ENCODE measurements at regions not wholly inside any gene's neighbourhood (a gene's known extent, or its start where the extent isn't known, plus 50 kb on each side); places are given as distances from the start of the nearest gene placed in this dataset.

DNA sequence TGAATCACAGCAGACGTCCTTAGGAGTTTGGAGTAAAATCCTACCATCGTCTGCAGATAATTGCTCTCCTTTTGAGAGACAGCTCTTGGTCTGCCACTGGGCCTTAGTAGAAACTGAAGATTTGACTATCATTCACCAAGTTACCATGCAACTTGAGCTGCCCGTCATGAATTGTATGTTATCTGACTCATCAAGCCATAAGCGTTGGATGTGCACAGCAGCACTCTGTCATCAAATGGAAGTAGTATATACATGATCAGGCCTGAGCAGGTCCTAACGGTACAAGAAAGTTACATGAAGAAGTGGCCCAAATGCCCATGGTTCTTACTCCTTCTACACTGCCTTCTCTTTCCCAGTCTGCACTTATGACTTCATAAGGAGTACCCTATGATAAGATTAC lies 317.8 kb downstream of the GPATCH2 start:
- H3K27me3 ChIP-seq (ENCODE audit: control insufficient read depth, insufficient read depth, low read length): no peaks in the 10 kb centered on the region
- no CpG with 5 or more reads among the region's 5 CpGs for WGBS (ENCODE audit: insufficient coverage, insufficient read length)
- no peak for DNase-seq (ENCODE audit: low read depth, low spot score)
- H3K9me3 ChIP-seq (ENCODE audit: control insufficient read depth, insufficient read depth, low read length): no peaks in the 10 kb centered on the region
- H3K27ac ChIP-seq (ENCODE audit: low read length): no peak overlapping the region
- H3K36me3 ChIP-seq (ENCODE audit: control insufficient read depth, insufficient read depth, low read length): no peaks in the 10 kb centered on the region
- no peak overlapping the region for H3K4me3 ChIP-seq (ENCODE audit: low read length)
- H3K4me1 ChIP-seq (ENCODE audit: control insufficient read depth, insufficient read depth, low read length): peaks cover 2% of the 10 kb centered on the region; the same call in 1 of the 2 replicates

DNA sequence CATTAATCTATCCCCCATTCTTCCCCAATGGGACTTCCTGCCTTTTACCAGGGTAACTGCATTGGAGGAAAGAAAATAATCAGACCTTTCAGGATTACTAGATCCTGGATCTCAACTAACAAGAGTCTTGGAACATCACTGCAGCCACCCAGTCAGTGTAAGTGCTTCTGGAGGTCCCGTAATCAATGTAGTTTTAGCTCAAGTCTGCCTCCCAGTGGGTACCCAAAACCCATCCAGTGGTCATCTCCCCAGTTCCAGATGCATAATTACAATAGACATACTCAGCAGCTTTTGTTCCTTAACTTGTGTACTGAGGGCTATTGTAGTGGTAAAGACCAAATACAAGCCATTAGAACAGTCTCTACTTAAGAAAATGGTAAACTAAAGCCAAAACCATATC lies 319.1 kb downstream of the GPATCH2 start:
- Histone ChIP-seq H3K36me3 (ENCODE audit: control insufficient read depth, insufficient read depth, low read length) (no peaks in the 10 kb centered on the region), H3K27me3 (ENCODE audit: control insufficient read depth, insufficient read depth, low read length) (no peaks in the 10 kb centered on the region), H3K4me1 (ENCODE audit: control insufficient read depth, insufficient read depth, low read length) (peaks cover 2% of the 10 kb centered on the region; the same call in 1 of the 2 replicates), H3K27ac (ENCODE audit: low read length) (no peak overlapping the region), H3K4me3 (ENCODE audit: low read length) (no peak overlapping the region), H3K9me3 (ENCODE audit: control insufficient read depth, insufficient read depth, low read length) (no peaks in the 10 kb centered on the region)
- whole genome bisulfite sequencing (ENCODE audit: insufficient coverage, insufficient read length): no CpG with 5 or more reads among the region's 1 CpG
- peak; percentile 18 for DNase-seq (ENCODE audit: low read depth, low spot score)

DNA sequence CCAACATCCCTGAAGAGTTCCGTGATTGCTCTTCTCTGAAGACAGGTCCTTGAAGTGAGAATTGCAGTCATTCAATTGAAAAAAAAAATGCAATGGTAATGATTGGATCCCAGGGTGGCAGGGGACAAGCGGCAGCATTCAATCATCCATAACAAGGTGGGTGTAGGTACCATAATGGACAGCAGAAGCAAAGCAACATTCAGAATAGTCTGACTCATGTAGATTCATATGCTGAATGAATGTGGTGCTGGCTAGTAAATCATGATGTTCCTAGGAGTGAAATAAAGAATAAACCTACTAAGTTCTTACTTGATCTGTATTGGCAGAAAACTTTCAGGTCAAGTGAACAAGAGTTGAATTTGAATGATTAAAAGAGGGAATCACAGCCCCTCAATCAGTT lies 319.6 kb downstream of the GPATCH2 start:
- no peak overlapping the region for H3K27ac ChIP-seq (ENCODE audit: low read length)
- no peaks in the 10 kb centered on the region for H3K27me3 ChIP-seq (ENCODE audit: control insufficient read depth, insufficient read depth, low read length)
- H3K9me3 ChIP-seq (ENCODE audit: control insufficient read depth, insufficient read depth, low read length): no peaks in the 10 kb centered on the region
- H3K36me3 ChIP-seq (ENCODE audit: control insufficient read depth, insufficient read depth, low read length): no peaks in the 10 kb centered on the region
- no peak overlapping the region for H3K4me3 ChIP-seq (ENCODE audit: low read length)
- H3K4me1 ChIP-seq (ENCODE audit: control insufficient read depth, insufficient read depth, low read length): peaks cover 2% of the 10 kb centered on the region; the same call in 1 of the 2 replicates
- WGBS (ENCODE audit: insufficient coverage, insufficient read length): no CpG with 5 or more reads among the region's 2 CpGs
- no peak for DNase-seq (ENCODE audit: low read depth, low spot score)

DNA sequence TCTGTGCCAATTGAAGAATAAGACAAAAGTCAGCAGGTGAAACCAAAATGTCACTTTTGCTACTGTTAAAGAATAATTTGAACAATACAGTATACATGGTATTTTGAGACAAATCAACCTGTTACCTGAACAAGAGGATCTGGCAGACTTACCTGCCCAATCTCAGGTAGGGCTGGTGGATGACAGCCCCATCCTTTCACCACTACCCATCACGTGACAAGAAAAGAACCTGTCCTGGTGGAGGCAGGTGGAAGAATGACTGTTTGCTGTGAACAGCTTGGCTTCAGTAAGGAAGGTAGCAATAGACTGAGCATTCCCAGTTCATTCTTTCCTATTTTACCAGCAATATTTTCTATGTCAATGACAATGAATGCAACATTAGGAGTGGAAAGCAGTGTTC lies 349.6 kb downstream of the GPATCH2 start:
- H3K4me3 ChIP-seq (ENCODE audit: low read length): no peak overlapping the region
- no peaks in the 10 kb centered on the region for H3K4me1 ChIP-seq (ENCODE audit: control insufficient read depth, insufficient read depth, low read length)
- no peak overlapping the region for H3K27ac ChIP-seq (ENCODE audit: low read length)
- no CpG with 5 or more reads among the region's 1 CpG for WGBS (ENCODE audit: insufficient coverage, insufficient read length)
- H3K9me3 ChIP-seq (ENCODE audit: control insufficient read depth, insufficient read depth, low read length): no peaks in the 10 kb centered on the region
- no peak for DNase-seq (ENCODE audit: low read depth, low spot score)
- no peaks in the 10 kb centered on the region for H3K36me3 ChIP-seq (ENCODE audit: control insufficient read depth, insufficient read depth, low read length)
- H3K27me3 ChIP-seq (ENCODE audit: control insufficient read depth, insufficient read depth, low read length): no peaks in the 10 kb centered on the region

DNA sequence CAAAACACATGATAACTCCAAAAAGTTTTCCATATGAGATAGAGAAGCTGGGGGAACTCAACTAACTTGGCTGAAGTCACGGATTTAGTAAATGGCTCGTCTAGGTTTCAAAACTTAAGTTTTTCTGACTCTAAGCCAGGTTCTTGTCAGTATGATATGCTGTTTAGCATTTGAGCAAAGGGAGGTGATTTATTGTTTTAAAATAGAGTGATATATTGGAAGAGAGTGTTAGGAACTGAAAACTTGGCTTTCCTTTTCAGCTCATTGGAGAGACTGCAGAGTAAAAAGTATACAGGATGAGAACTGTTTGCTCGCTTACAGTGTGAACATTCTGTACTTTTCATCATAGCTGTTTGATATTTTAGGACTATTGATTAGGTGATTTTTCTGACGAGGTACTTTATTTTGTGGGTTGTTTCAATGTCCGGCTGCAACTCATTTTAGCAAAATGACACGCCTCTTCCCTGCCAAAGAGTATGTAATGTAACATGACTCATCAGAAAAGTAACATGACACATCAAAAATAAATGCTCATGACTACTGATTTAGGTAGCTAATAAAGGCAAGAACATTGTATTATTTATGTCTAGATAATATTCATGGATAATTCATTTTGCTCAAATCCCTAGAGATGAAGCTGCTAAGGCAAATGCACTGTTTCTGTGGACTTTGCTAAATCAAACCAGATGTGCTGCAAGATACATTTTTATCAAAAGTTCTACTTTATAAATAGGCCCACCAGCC lies 355.1 kb downstream of the GPATCH2 start:
- Histone ChIP-seq H3K4me3 (ENCODE audit: low read length) (no peak overlapping the region), H3K27me3 (ENCODE audit: control insufficient read depth, insufficient read depth, low read length) (no peaks in the 10 kb centered on the region), H3K4me1 (ENCODE audit: control insufficient read depth, insufficient read depth, low read length) (no peaks in the 10 kb centered on the region), H3K27ac (ENCODE audit: low read length) (no peak overlapping the region), H3K36me3 (ENCODE audit: control insufficient read depth, insufficient read depth, low read length) (no peaks in the 10 kb centered on the region), H3K9me3 (ENCODE audit: control insufficient read depth, insufficient read depth, low read length) (no peaks in the 10 kb centered on the region)
- DNase-seq (ENCODE audit: low read depth, low spot score): no peak
- WGBS (ENCODE audit: insufficient coverage, insufficient read length): no CpG with 5 or more reads among the region's 6 CpGs

DNA sequence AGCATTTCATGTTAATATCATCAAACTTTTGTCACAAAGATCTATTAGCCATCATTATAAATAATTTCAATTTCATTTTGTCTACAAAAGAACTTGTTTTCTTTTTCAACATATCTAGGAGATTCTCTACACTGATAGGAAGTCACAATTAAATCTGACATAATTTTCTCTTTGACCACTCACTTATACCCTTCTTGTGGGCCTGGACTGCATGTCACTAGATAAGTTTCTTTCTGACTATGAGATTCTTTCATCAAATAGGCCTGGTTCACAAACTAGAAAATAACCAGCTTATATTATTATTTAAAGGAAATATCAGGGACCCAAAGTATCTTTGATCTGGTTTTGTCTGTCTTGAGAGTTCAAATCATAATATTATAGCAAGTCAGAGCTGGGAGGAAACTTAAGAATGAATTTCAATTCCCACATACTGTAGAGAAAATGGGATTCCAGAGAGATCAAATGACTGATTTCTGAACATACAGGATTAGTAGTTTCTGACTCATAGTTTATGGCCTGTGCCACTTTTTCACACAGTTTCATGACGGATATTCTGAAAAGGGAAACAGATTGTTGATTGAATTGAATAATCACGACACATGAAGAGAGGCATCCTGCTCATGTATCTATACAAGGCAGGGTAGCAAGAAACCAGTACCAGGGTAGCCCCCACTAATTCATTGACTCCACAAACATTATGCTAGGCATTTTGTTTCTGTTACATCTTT lies 355.8 kb downstream of the GPATCH2 start:
- no CpG with 5 or more reads among the region's 2 CpGs for WGBS (ENCODE audit: insufficient coverage, insufficient read length)

DNA sequence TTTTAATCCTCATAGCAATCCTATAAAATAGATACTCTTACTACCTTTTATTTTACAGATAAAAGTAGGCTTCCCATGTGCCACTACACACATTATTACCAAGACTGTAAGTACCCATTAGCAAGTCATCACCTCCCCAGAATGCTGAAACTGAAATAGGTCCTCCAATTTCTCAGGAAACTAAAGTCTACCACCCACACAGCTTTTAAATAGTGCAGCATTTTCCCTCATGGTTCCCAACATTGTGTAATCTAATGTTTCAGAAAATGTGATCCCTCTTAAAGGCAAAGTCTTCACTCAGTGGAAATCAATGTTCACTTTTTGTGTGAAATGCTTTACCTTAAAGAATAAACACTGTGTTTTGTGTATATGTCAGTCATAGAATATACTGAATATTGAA lies 356.5 kb downstream of the GPATCH2 start:
- H3K4me3 ChIP-seq (ENCODE audit: low read length): no peak overlapping the region
- H3K27me3 ChIP-seq (ENCODE audit: control insufficient read depth, insufficient read depth, low read length): no peaks in the 10 kb centered on the region
- no peaks in the 10 kb centered on the region for H3K9me3 ChIP-seq (ENCODE audit: control insufficient read depth, insufficient read depth, low read length)
- H3K36me3 ChIP-seq (ENCODE audit: control insufficient read depth, insufficient read depth, low read length): no peaks in the 10 kb centered on the region
- H3K27ac ChIP-seq (ENCODE audit: low read length): no peak overlapping the region
- no peak for DNase-seq (ENCODE audit: low read depth, low spot score)
- 0 out of 2 replicates have a peak, but pooled peaks cover 1% of the 10 kb centered on the region for H3K4me1 ChIP-seq (ENCODE audit: control insufficient read depth, insufficient read depth, low read length)

More for the DNA sequence above, 355.8 kb downstream of the GPATCH2 start:
- Histone ChIP-seq H3K27ac (ENCODE audit: low read length) (no peak overlapping the region), H3K4me3 (ENCODE audit: low read length) (no peak overlapping the region), H3K36me3 (ENCODE audit: control insufficient read depth, insufficient read depth, low read length) (no peaks in the 10 kb centered on the region), H3K4me1 (ENCODE audit: control insufficient read depth, insufficient read depth, low read length) (no peaks in the 10 kb centered on the region), H3K27me3 (ENCODE audit: control insufficient read depth, insufficient read depth, low read length) (no peaks in the 10 kb centered on the region), H3K9me3 (ENCODE audit: control insufficient read depth, insufficient read depth, low read length) (no peaks in the 10 kb centered on the region)
- no peak for DNase-seq (ENCODE audit: low read depth, low spot score)

DNA sequence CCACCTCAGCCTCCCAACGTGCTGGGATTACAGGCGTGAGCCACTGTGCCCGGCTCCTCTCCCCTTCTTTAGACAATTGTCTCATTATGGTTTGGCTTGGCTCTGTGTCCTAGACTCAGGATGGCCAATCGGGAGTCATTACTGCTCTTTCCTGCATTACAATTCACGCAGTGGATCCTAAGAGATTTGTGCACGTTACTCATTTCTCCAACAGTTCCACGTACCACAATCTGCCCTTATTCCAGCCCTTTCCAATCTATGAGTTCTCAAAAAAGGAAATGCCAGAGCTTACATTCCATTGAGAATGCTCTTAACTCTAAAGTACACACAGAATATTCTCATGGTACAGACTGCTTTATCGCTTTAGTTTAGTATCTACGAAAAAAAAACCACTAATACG lies 357.0 kb downstream of the GPATCH2 start:
- DNase-seq (ENCODE audit: low read depth, low spot score): no peak
- H3K9me3 ChIP-seq (ENCODE audit: control insufficient read depth, insufficient read depth, low read length): no peaks in the 10 kb centered on the region
- no peaks in the 10 kb centered on the region for H3K27me3 ChIP-seq (ENCODE audit: control insufficient read depth, insufficient read depth, low read length)
- H3K4me3 ChIP-seq (ENCODE audit: low read length): no peak overlapping the region
- no peaks in the 10 kb centered on the region for H3K36me3 ChIP-seq (ENCODE audit: control insufficient read depth, insufficient read depth, low read length)
- no peak overlapping the region for H3K27ac ChIP-seq (ENCODE audit: low read length)
- 0 out of 2 replicates have a peak, but pooled peaks cover 1% of the 10 kb centered on the region for H3K4me1 ChIP-seq (ENCODE audit: control insufficient read depth, insufficient read depth, low read length)
- WGBS (ENCODE audit: insufficient coverage, insufficient read length): no CpG with 5 or more reads among the region's 10 CpGs

DNA sequence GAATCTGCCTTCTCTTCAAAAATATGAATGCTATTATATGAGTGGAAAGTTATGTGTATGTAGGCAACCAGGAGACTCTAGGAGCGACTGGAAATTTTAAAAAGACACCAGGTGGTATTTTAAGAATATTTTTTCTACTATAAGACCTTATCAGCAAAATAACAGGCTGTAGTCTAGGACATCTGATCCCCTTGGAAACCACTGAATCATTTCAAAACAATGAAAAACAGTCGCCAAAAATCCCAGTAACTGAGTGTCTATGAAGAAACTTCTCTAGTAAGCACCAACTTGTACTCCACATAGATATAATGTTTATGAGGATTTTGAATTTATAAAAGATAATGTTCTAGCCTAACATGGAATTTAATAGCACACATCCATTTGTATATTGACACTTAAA lies 358.5 kb downstream of the GPATCH2 start:
- no peaks in the 10 kb centered on the region for H3K9me3 ChIP-seq (ENCODE audit: control insufficient read depth, insufficient read depth, low read length)
- no CpG with 5 or more reads among the region's 2 CpGs for WGBS (ENCODE audit: insufficient coverage, insufficient read length)
- H3K36me3 ChIP-seq (ENCODE audit: control insufficient read depth, insufficient read depth, low read length): no peaks in the 10 kb centered on the region
- H3K27me3 ChIP-seq (ENCODE audit: control insufficient read depth, insufficient read depth, low read length): no peaks in the 10 kb centered on the region
- no peak overlapping the region for H3K27ac ChIP-seq (ENCODE audit: low read length)
- H3K4me1 ChIP-seq (ENCODE audit: control insufficient read depth, insufficient read depth, low read length): 0 out of 2 replicates have a peak, but pooled peaks cover 1% of the 10 kb centered on the region
- H3K4me3 ChIP-seq (ENCODE audit: low read length): no peak overlapping the region
- no peak for DNase-seq (ENCODE audit: low read depth, low spot score)

DNA sequence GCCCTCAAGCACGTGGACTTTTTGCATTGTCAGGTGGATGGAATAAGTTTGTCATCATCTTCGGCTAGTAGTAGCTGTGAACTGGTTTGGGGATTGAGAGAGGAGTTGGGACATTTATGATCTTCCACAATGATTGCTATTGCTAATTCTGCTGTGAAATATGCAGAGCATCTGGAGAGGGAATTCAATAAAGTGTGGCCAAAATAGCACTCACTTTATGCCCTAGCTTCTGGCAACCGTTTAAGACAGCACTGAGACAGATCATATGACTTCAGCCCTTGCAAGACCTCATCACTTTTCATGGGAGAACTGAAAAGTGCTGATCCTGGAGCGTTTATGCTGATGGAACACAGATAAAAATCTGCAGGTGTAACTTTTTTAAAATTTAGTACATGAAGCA lies 360.8 kb downstream of the GPATCH2 start:
- H3K4me3 ChIP-seq (ENCODE audit: low read length): no peak overlapping the region
- no peak for DNase-seq (ENCODE audit: low read depth, low spot score)
- no peaks in the 10 kb centered on the region for H3K27me3 ChIP-seq (ENCODE audit: control insufficient read depth, insufficient read depth, low read length)
- H3K27ac ChIP-seq (ENCODE audit: low read length): no peak overlapping the region
- no peaks in the 10 kb centered on the region for H3K36me3 ChIP-seq (ENCODE audit: control insufficient read depth, insufficient read depth, low read length)
- H3K4me1 ChIP-seq (ENCODE audit: control insufficient read depth, insufficient read depth, low read length): 0 out of 2 replicates have a peak, but pooled peaks cover 1% of the 10 kb centered on the region
- WGBS (ENCODE audit: insufficient coverage, insufficient read length): no CpG with 5 or more reads among the region's 4 CpGs
- no peaks in the 10 kb centered on the region for H3K9me3 ChIP-seq (ENCODE audit: control insufficient read depth, insufficient read depth, low read length)

Measured in iPS DF 6.9 (cell line).